Epithelial cell of proximal tubule (primary cell): ENCODE measurements at regions not wholly inside any gene's neighbourhood (a gene's known extent, or its start where the extent isn't known, plus 50 kb on each side); places are given as distances from the start of the nearest gene placed in this dataset.

Source experiments
- DNase-seq: peaks from one replicate; pipeline ENCODE4 v3.0.0-alpha.2; 2011; ENCODE audit warnings: low read depth
- H3K4me3 ChIP-seq: 2 replicates; pipeline ENCODE4 v1.5.1; 2011; ENCODE audit warnings: low read depth, mild to moderate bottlenecking, low read length
- TF ChIP-seq, protein P1 (sequence below): conservative IDR thresholded peaks from 2 replicates; pipeline ENCODE4 v1.5.1; 2012; ENCODE audit warnings: low read depth, mild to moderate bottlenecking, low read length

DNA sequence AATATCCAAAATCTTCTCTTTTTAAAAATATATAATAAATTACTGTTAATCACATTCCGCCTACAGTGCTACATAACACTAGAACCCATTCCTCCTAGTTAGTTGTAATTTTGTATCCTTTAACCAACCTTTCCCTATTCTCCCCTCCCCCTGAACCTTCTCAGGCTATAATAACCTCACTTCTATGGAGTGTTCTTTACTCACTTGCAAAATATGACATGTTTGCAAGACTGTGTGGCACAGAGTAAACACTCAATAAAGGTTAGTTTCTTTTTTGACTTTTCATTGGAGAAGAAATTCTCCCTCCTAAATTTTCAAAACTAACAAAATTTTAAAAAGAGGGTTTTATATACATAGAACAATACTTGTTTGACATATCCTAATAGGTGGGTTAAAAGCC is 147.0 kb downstream of the FOXA2 start:
- H3K4me3 ChIP-seq = no peak overlapping the region
- TF ChIP-seq, protein P1, sequence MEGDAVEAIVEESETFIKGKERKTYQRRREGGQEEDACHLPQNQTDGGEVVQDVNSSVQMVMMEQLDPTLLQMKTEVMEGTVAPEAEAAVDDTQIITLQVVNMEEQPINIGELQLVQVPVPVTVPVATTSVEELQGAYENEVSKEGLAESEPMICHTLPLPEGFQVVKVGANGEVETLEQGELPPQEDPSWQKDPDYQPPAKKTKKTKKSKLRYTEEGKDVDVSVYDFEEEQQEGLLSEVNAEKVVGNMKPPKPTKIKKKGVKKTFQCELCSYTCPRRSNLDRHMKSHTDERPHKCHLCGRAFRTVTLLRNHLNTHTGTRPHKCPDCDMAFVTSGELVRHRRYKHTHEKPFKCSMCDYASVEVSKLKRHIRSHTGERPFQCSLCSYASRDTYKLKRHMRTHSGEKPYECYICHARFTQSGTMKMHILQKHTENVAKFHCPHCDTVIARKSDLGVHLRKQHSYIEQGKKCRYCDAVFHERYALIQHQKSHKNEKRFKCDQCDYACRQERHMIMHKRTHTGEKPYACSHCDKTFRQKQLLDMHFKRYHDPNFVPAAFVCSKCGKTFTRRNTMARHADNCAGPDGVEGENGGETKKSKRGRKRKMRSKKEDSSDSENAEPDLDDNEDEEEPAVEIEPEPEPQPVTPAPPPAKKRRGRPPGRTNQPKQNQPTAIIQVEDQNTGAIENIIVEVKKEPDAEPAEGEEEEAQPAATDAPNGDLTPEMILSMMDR = no peak
- no peak for DNase-seq

DNA sequence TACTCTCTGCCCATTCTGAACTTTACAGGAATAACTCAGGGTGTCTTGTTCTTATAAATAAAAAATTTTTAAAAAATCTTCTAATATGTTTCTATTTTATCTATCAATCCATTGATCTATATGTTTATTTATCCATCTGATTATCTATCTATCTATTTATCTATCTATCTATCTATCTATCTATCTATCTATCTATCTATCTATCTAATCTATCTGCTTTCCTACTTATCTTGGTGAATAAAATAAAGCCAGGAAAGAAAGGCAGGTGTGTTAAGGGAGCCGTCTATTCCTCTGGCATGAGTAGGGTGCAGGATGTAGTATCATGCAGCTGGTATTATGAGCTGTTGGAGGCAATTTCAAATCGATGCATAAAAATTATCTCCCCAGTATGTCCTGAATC is 153.0 kb downstream of the FOXA2 start:
- H3K4me3 ChIP-seq = no peak overlapping the region
- TF ChIP-seq, protein P1 = no peak
- no peak for DNase-seq

DNA sequence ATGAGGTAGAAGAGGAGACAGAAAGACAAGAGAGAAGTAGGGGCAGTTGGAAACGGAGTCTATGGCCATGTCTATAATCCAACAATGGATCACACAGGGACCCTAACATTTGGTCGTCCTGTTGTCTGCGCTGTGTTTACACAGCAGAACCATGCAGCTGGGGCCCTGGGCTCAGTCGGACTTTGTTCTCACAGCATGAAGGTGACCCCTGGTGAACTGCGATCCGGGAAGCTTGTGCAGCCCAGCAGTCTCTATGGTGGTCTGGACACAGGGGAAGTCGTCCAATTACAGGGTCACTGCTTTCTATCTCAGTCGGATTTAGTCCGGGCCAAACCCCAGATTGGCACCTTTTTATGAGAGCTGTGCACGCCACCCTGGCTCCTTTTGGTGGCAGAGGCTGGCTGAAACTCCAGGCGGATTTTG is 153.6 kb downstream of the FOXA2 start:
- TF ChIP-seq, protein P1 = no peak
- H3K4me3 ChIP-seq = no peak overlapping the region
- DNase-seq = no peak

DNA sequence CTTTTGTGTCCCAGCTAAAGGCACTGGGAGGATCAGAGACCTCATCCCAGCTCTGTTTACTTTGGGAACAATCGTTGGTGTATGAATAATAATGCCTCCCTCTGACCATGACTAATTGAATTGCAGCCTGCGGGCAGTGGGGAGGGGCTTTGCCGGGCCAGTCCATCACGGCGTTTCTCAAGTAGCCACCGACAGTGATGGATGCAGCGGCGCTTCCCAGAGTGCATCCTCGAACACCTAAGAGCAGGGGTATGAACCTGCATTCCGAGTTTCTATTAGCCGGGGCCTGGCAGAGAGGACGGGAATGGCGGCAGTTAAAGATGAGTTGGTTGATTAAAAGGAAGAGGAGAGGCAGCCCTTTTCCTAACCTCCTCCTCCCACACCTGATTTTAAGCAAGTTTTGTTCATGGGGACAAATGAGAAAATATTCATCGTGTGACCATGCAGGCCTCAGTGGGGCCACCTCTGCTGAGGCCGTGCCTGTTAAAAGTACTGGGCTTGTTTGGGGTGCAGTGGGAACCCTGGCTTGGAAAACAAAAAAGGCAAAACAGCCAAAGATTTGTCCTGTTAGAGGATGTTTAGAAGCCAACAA is 154.1 kb downstream of the FOXA2 start:
- no peak overlapping the region for H3K4me3 ChIP-seq

DNA sequence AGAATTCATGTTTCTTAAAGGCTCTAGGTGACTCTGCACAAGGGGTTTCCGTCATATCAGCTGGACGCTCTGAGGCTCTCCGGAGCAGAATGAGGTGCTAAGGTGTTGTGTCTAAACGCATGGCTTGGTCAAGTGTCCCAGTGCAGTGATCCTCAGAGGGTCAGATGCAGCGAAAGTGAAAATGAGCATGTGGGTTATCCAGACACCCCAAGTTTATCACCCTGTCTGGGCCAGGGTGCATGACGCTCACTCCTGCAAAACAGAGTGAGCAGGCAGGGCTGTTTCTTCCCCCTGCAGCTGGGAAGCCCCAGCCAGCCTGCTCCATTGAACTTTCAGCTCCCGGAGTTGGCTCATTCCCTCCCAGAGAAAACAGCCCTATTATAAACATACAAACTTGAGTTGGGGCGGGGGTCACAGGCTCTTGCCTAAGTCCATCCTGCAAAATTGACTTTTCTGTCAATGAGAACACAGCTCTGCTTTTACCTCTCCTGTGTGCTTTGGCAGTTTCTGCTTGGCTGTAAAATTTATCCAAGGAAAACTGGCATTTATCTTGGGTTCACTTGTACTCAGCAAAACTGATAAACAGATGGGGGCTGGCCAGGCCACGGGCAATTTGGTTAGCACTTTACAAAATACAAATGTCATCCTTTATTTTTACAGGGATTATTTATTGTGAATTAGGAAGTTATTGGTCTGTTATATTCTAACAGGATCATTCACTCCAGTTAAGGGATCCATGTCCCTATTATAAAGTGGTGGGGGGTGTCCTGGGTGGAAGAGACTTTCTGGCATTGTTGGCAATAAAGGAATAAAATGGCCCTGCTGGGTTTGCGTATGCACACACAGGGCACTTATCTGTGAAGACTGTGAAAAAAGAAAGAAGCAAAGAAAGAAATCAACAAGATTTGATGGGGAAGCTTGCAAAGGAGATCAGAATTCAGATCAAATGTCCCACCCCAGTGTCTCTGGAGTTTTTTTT is 154.9 kb downstream of the FOXA2 start:
- no peak for DNase-seq
- H3K4me3 ChIP-seq = no peak overlapping the region
- TF ChIP-seq, protein P1 = no peak

More for the DNA sequence above, 154.1 kb downstream of the FOXA2 start:
- no peak for DNase-seq
- TF ChIP-seq, protein P1 = no peak

DNA sequence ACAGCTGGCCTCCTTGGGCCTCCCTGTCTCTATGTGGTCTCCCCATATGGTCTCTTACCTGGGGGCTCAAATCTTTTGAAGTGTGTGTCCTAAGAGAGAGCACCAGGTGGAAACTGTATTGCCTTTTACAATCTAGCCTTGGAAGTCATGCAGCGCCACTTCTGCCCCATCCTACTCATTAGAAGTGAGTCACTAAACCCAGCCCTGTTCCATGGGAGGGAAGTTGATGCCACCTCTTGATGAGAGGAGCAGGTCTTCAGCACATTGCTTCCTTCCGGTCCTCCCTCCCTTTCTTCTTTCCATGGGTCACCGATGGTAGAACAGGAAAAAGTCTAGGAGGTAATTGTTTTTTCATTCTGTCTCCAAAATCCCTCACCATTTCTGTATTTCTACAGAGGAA is 156.3 kb downstream of the FOXA2 start:
- no peak overlapping the region for H3K4me3 ChIP-seq
- DNase-seq = no peak
- TF ChIP-seq, protein P1 = no peak
